GM13977 (cell line): ENCODE measurements at regions not wholly inside any gene's neighbourhood (a gene's known extent, or its start where the extent isn't known, plus 50 kb on each side); places are given as distances from the start of the nearest gene placed in this dataset.
"Not testable (repeated sequence)": the region's sequence is repeated elsewhere in the genome, so short reads cannot be mapped to it uniquely, and the experiment has no call there.

Experiments
- DNase-seq: peaks from one replicate; pipeline ENCODE4 v3.0.0; 2012; ENCODE audit warnings: low spot score
- in situ Hi-C: fragments of 300-500 bp; cut with MboI; formaldehyde crosslinking; loops from one replicate; pipeline ENCODE4 v1.12.0; 2022; ENCODE audit warnings: low sequenced_read_pairs, low pct_unique_long_range_greater_than_20kb, mixed read lengths, inconsistent platforms; ENCODE audit not compliant: unreplicated experiment
- TF ChIP-seq, protein P1 (sequence below): IDR thresholded peaks from 2 replicates; pipeline ENCODE4 v1.5.1; 2012; ENCODE audit warnings: mild to moderate bottlenecking, control low read depth; ENCODE audit not compliant: insufficient read depth; ENCODE audit errors: extremely low read depth, missing control alignments

- TF ChIP-seq, protein P1, sequence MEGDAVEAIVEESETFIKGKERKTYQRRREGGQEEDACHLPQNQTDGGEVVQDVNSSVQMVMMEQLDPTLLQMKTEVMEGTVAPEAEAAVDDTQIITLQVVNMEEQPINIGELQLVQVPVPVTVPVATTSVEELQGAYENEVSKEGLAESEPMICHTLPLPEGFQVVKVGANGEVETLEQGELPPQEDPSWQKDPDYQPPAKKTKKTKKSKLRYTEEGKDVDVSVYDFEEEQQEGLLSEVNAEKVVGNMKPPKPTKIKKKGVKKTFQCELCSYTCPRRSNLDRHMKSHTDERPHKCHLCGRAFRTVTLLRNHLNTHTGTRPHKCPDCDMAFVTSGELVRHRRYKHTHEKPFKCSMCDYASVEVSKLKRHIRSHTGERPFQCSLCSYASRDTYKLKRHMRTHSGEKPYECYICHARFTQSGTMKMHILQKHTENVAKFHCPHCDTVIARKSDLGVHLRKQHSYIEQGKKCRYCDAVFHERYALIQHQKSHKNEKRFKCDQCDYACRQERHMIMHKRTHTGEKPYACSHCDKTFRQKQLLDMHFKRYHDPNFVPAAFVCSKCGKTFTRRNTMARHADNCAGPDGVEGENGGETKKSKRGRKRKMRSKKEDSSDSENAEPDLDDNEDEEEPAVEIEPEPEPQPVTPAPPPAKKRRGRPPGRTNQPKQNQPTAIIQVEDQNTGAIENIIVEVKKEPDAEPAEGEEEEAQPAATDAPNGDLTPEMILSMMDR: no peak
- in situ Hi-C loops: no loop called here
- no peak for DNase-seq
These were observed 310.9 kb downstream of the SIPA1L2 start for GRCh38 chr1:232319072-232319471.

DNA sequence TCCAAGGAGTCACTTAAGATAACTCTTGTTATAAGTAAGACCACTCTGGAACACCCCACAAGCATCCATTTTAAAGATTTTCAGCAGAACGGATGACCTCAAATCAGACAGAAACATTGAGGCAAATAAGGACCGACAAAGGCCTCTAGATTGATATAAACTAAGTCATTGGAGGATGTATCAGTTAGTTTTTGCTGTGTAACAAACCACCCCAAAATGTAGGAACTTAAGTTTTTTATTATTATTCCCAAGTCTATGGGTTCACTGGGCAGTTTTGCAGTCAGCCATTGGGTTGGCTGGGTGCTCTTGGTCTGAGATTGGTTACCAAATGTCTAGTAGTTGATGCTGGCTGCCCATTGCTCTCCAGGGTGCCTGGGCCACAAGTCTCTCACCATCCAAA is 311.8 kb downstream of the SIPA1L2 start:
- DNase-seq: no peak
- in situ Hi-C loops: no loop called here
- TF ChIP-seq, protein P1: no peak

GRCh38 chr1:232317350-232317749 is 312.6 kb downstream of the SIPA1L2 start:
- no peak for DNase-seq
- in situ Hi-C loops: no loop called here
- TF ChIP-seq, protein P1: no peak

DNA sequence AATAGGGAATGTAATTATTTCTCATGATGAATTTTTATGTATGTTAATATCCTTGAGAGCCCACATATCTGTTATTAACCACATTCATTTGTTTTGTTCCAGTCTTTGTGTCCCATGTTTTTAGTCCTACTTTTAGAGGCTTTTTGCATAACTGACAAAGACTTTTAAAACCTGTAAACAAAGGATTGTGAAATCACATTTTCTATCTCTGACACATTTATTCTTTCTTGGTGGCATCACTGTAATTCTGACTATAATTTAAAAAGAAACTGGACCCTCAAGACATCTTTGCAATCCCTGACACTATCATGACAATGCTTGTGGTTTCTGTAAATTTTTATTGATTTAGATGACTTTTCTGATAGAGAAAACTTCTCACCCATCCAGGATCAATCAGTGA is 313.1 kb downstream of the SIPA1L2 start:
- TF ChIP-seq, protein P1: no peak
- no peak for DNase-seq
- in situ Hi-C loops: no loop called here

- DNase-seq, in situ Hi-C loops: not testable (repeated sequence)
These were observed 316.1 kb downstream of the SIPA1L2 start for GRCh38 chr1:232313876-232314275.

DNA sequence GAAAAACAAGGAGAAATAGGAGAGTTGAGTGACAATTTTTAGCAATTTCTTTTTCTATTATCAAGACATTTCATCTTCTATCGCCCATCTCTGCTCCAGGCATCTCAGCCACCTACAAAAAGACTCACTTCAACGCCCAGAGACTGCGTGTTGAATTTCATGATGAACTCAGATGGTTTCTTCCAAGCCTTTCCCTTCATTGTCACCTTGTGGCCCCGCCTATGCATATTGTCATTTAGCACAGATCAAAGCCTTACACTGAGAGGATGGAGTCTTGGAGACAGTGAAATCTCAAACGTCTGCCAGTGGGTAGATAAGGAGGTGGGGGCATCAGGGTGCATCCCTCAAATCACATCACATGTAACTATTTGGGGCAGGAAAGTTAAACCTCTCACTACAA is 319.4 kb downstream of the SIPA1L2 start:
- TF ChIP-seq, protein P1: no peak
- no peak for DNase-seq
- in situ Hi-C loops: no loop called here

GRCh38 chr1:232308616-232309015 is 321.3 kb downstream of the SIPA1L2 start:
- TF ChIP-seq, protein P1: no peak
- no peak for DNase-seq
- in situ Hi-C loops: no loop called here
